Stimulated activated CD4-positive, alpha-beta T cell treated with anti-CD3 and anti-CD28 coated beads, Interleukin-1b, Interleukin-23, amount 100 ng/mL, for 24 hours (primary cell): ENCODE measurements at regions not wholly inside any gene's neighbourhood (a gene's known extent, or its start where the extent isn't known, plus 50 kb on each side); places are given as distances from the start of the nearest gene placed in this dataset.

Experiments
- DNase-seq, 4 experiments: peaks; one replicate each; pipeline ENCODE4 v3.0.0-alpha.2; 2020; ENCODE audit warnings: low read depth in 4 of 4, low spot score in 1 of 4

DNA sequence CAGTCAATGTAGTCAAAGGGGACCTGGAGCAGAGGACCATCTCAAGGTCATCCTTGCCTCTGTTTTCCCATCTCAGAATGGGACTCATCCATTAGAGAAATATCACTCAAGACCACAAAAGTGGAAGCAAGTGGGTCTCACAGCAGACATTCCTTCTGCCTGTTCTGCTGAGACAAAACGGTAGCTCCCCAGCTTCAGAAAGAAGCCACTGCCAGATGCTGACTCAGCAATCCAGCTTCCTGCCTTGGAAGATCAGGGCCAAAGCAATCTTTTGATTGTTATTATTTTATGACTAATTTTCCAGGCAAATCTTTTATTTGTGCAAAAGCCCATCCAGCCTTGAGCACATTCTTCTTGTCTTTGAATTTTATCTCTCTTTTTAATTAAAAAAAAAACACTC, 86.8 kb downstream of the CCT6B start:
- DNase-seq: no peak

DNA sequence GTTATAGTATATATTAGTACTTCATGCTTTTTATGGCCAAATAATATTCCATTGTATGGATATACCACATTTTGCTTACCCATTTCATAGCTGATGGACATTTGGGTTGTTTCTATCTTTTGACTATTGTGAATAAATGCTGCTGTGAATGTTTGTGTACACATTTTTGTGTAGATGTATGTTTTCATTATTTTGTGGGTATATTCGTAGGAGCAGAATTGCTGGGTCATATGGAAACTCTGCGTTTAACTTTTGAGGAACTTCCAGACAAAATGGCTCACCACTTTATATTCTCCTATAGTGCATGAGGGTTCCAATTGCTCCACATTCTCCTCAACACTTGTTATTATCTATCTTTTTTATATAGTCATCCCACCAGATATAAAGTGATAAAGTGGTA, 88.6 kb downstream of the CCT6B start:
- DNase-seq: no peak

DNA sequence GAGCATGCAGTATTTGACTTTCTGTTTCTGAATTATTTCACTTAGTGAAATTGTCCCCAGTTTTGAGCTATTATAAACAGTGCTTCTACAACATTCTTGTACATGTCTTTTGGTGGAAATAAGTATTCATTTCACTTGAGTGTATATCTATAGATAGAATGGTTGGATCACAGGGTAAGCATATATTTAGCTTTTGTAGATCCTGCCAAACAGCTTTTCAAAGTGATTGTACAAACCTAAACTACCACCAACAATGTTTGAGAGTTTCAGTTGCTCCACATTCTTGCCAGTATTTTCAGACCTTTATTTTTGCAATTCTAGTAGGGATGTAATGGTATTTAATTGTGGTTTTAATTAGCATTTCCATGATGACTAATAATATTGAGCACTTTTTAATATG, 91.6 kb downstream of the CCT6B start:
- DNase-seq: no peak

DNA sequence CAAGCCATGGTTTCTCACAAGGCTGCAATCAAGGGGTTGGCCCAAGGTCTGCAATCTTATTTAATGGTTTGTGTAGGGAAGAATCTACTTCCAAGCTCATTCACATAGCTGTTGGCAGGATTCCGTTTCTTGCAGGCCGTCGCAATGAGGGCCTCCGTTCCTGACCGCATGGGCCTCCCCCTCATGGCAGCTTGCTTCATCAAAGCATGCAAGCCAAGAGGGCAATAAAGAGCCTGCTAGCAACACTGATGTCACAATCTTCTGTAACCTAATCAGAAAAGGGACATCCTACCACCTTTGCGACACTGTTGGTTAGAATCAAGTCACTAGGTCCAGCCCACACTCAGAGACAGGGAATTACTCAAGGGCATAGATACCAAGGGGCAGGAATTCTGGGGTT, 95.5 kb downstream of the CCT6B start:
- no peak for DNase-seq

DNA sequence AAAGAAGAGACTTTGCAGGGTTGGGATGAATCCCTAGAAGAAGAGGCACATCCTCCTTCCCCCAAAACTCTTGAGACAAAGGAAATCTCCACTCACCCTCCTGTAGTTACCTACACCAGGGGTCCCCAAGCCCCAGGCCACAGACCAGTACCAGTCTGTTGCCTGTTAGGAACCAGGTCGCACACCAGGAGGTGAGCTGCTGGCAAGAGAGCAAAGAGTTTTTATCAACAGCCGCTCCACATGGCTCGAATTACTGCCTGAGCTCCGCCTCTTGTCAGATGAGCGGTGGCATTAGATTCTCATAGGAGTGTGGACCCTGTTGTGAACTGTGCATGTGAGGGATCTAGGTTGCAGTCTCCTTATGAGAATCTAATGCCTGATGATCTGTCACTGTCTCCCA, 98.9 kb downstream of the CCT6B start:
- no peak for DNase-seq

DNA sequence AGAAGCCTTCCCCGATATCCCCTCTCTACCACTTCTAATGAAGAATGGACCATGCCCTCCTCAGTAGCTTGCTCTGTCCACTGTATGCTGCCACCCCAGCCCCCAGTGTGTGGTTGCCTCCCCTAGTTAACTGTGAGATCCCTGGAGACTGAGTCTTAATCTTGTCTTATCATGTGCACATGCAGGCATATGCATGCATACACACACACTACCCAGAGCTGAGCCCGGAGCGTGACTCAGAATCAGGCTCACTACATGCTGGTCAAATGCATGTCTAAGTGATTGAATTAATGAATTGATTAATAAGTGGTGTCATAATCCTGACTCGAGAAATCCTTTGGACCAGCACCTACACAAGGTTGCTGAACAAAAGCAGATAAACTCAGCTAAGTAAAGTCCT, 99.4 kb downstream of the CCT6B start:
- no peak for DNase-seq

DNA sequence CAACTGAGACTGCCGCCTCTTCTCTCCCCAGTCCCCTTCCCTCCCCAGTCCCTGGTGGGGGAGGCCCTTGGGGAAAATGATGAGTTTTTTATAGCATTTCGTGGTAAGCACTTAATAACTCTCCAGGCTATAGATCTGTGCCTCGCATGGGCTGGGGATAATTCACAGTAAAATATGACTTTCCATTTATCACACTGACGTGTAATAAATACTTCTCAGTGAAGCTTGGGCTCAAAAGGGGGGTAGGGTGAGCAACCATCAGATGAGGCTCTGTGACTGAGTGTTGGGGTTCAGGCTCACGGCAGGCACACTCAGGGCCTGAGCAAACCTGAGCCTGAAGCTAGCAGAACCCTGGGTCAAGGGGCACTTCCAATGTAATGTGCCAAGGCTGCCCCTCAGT, 101.6 kb downstream of the CCT6B start:
- no peak for DNase-seq

DNA sequence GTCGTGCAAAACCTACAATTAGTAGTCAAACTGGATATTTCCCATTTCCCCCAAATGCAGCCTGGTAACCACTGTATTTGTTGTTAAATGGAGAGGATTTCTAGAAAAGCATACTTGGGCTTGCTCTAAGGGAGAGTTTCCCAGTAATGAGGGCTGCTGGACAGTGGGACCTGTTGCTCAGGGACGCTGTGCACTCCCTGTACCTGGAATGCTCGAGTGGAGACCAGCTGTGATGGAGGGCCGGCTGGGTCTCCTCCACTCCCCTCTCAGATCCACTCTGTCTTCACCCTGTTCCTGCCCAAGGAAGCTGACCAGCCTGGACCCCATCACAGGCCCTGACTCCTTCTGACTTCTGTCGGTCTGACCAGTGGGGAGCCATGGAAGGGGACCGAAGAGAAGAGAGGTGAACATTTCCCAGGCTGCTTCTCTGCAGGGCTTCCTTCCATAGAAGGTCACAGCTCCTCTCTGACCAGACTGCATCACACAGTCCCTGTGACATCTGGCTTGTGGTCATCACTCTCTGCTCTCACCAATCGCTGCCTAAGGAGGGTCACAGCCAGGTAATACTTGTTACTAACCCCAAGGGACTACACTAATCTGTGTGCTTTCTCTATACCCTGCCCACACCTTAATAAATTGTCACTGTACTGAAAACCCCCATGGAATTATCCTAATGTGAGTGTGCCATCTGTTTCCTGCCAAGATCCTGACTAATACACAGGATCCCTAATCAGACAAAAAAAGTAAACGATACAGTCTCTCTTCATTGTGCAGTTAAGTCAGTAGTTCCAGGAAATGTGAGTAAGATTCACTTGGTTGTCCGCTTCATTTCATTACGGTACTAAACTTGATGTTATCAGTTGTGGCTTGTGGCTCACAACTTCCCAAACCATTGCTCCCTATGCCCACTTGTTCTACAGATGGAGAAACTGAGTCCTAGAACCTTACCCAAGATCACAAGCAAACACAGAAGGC, 102.4 kb downstream of the CCT6B start:
- DNase-seq: no peak

DNA sequence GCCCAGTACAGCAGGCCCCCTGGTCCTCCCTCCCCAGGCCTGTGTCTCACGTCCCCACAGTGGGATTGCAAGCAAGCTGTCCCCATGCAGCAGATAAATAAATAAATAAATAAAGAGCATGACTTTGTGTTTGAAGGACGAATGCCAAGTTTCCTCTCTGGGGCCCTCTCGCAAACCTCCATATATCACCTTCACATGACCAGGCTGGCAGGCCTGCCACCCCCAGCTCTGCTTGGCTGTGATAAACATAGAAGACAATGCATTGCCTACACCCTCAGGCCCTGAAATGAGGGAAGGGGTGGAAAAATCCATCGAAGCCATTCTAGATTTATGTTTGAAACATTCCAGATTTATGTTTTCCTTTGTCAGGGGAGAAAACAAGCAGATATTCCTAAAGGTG, 107.3 kb downstream of the CCT6B start:
- no peak for DNase-seq

DNA sequence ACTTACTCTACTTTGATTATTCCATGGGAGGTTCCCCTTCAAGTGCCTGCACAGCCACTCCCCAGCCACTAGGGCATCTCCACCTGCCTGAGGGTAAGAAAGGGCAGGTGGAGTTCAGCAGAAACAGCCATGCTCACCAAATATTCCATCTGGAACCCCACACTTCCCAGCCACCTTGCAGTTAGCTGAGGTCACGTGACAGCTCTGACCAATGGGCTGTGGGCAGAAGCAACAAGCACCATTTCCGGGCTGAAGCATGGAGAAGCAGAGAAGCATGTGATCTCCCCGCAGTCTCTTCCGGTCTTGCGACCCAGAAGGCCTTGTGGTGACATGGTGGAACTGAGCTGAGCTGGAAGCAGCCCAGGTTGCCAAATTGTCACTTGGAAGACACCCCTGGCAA, 108.6 kb downstream of the CCT6B start:
- no peak for DNase-seq

DNA sequence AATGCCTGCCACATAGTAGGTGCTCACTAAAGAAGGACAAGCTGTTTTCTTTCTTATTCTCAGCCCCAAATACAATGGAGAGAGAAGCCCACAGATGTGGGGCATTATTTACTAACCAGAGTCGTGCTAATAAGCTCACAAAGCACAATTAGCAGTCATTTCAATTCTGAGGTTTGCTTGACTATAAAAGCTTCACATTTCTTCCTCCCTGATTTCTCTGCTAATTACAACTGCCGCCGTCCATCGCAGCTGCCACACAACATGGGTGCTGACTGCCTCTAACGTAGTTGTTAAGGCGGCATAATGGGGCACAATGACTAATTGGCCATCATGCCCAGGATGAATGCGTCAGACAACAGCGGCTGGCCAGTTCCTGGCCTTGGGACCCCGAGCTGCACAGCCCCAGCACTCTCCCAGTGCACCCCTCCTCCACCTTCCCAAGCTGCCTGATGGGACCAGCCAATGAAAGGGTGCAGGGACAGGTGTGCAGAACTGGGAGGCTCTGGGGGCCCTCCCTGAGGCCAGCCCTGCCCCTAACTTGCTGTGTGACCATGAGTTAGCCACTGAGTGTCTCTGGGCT, 109.2 kb downstream of the CCT6B start:
- DNase-seq: no peak

DNA sequence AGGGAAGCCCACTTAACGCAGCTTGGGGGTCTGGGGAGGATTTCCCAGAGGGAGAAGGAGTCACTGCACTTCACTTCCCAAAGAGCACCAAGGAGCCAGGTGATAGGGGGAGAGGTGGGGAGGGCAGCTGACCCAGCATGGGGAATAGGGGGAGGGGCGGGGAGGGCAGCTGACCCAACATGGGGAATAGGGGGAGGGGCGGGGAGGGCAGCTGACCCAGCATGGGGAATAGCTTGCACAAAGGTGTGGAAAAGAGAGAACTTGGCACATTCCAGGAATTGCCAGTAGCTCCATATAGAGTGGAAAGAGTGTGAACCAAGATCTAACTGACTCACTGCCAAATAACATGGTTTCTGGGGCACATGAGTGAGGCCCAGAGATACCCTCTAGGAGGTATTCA, 110.3 kb downstream of the CCT6B start:
- DNase-seq: no peak

DNA sequence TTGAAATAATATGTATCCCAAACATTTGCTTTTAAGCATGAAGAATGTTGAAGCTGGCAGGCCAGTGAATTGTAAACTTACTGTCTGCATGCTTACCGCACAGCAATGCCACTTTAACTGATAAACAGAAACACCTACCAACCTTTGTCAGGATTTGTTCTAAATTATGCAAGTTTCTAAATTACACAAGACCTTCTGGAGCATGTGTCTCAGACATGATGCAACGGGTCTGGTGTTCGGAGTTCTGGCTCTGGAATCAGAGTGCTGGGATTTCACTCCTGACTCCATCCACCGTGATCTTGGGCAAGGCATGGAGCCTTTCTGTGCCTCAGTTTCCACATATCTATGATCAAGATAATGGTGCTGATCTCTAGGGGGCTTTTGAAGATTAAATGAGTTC, 111.2 kb downstream of the CCT6B start:
- no peak for DNase-seq

DNA sequence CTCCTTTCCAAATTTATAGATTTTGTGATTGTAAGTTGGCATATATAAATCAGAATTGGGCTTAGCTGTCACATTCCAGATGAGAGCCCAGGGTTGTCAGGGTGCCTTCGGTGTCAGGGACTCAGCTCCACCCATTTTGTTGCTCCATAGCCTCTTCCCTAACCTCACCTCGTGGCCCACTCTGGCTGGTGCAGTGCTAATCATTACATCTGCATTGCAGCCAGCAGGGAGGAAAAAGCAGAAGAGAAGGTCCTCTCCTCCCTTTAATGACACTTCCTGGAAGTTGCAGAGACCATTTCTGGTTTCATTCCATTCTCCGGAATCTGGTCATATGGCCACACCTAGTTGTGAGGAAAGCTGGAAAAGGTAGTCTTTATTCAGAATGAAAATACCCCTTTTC, 113.3 kb downstream of the CCT6B start:
- no peak for DNase-seq

DNA sequence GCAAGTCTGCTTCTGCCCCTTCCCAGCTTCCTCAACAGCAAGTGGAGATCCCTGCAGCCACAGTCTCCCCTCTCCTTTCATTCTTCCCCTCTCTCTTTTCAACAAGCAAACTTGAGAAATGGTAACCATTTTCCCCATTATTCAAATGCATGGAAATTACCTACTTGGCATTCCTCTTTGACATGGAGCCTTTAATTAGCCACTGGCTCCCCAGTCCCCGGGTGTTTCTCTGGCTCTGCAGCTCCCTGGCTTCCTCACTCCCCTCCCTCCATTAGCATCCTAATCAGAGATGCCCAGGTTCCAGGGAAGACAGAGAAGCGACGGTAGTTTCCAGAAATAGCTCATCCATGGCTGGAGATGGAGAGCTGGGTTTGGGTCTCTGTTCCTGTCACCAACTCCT, 116.0 kb downstream of the CCT6B start:
- DNase-seq: no peak

DNA sequence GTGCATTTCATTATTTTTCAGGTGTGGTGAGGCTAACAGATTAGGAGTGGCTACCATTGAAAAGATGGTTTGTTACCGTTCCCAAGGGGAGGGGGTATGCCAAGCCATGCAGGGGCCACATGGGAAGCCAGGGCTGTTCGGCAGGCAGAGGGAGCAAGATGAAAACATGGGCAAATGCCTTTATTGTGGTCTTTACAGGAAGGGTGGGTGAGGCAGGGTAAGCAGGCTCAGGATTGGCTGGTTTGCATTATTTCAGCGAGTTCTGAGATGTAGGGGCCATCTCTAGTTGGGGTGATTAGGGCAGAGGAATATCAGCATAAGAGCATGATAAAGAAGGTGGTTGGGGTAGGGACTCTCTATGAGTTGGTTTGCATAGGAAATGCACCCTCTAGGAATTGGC, 117.6 kb downstream of the CCT6B start:
- no peak for DNase-seq

DNA sequence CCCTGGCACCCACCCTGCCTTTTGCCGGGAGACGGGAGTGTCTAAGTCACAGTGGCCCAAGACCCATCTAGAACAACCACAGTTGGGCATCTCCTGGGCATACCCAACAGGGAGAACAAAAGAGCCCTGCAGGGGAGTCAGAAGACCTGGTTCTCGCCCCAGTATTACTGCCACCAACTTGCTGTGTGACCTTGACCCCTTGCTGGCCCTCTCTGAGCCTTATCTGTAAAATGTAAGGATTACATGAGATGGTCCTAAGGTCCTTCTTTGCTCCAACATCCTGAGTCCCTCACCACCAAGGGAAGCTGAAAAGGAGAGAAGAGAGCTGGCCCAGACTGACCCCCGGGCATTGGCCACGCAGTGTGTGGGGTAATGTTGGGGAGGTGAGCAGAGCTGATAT, 119.0 kb downstream of the CCT6B start:
- DNase-seq: no peak

DNA sequence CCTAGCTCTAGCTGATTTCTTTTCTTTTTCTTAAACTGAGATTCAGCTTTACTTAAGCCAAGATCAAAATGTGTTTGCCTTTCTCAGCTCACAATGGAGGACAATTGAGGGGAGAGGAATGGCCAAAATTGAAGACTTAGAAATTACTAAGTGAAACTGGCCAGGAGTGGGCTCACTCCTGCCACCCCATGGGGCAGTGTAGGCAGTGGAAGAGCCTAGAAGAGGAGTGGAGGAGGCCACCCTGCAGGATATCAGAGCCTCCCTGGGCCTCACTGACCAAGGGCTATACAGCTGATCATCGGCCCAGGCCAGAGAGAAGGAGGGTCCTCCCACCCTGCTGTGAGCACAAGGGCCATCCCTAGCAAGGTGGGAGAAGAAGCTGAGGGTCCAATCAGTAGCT, 119.8 kb downstream of the CCT6B start:
- DNase-seq: no peak

DNA sequence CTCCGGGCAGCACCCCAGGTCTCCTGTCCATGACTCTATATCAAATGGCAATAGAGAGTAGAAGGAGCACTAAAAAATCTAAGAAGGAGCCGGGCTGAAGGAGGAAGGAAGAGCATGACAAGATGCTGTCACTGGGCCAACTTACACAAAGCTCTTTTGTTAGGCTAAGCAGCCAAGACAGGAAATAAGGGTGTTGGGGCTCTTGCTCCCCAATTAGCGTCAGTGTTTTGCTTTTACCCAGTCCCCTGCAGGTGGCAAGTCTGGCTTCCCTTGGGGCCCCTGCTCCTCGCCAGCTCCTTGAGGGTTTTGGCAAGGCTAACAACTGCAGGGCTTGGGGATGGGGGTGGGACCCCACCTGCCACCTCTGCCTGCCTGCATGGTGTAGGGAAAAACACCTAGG, 120.5 kb downstream of the CCT6B start:
- DNase-seq: no peak

DNA sequence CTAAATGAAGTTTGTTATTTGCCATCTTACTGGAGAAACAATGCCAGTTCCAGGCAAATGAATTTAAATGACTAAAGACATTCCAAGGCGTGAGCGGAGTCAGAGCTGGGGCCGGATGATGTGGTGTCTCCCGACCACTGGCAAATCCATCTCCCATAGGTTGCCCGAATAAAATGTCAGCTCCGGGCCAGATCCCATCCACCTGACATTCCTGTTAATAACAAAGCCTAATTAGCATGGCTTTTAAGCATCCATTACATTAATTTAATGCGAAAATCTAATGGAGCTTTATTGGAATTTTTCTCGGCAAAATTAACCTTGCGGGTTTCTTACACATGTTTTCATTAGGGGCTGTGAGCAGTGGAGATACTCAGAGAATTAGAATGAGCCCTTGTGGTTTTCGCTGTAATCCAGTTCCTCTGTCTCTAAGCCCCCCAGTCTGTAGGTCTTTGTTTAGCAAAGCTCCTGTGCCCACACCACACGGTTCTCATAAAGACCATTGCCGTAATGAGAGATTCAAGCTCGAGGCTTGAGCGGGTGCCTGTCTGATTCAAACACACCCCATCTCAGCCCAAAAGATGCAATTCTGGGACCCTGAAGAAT, 123.3 kb downstream of the CCT6B start:
- DNase-seq: no peak

DNA sequence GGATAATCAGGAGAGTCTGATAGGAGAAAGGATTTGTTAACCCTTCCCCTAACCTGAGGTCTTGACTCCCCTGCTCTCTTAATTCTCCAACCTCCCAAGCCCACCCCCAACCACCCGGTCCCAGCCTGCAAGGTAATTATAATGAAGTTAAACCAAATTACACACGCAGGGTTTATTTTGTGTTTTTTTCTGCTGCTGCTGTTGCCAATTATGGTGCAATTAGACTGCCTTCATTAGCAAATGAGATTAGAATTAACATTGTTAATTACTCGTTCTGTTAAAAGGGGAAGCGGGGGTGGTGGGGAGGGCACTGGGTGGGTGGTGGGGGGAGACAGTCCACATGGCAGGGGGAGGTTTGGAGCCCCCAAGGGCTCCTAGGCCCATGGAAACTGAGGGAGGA, 128.9 kb downstream of the CCT6B start:
- DNase-seq: no peak

DNA sequence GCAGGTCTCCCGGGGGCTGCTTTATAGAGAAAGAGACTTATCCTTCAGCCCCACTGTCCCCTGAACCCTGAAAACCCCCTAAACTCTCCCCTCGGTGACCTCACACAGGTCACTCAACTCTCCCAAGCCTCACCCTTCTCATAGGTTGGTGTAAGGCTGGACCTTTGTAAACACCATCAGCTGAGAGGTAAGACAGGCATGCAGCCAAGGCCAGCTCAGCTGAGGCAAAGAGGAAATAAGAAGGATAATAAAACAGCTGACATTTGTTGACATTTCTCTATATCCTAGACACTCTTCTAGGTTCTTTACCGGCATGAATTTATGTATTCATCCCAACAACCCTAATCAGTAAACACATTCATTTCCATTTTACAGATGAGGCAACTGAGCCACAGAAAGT, 134.3 kb downstream of the CCT6B start:
- DNase-seq: no peak
